Neural progenitor cell (in vitro differentiated cells): ENCODE measurements at regions not wholly inside any gene's neighbourhood (a gene's known extent, or its start where the extent isn't known, plus 50 kb on each side); places are given as distances from the start of the nearest gene placed in this dataset.

Source experiments
- DNase-seq: peaks from one replicate; pipeline ENCODE4 v3.0.0-alpha.2; 2016; ENCODE audit warnings: low spot score
- H2AFZ ChIP-seq: fragments of 200-600 bp; sonication (generic); replicated peaks from 2 replicates; pipeline ENCODE4 v1.6.1; 2016; ENCODE audit warnings: antibody characterized with exemption
- H3F3A ChIP-seq: fragments of 200-600 bp; sonication (generic); 2 replicates; pipeline ENCODE4 v1.6.1; 2016; ENCODE audit warnings: antibody characterized with exemption, low read depth
- H3K27ac ChIP-seq: fragments of 200-600 bp; sonication (generic); 2 replicates; pipeline ENCODE4 v1.5.1; 2016; ENCODE audit warnings: mild to moderate bottlenecking
- H3K27me3 ChIP-seq: fragments of 200-600 bp; sonication (generic); 2 replicates; pipeline ENCODE4 v1.6.1; 2016; ENCODE audit warnings: mild to moderate bottlenecking, moderate library complexity
- H3K36me3 ChIP-seq: fragments of 200-600 bp; sonication (generic); 2 replicates; pipeline ENCODE4 v1.5.1; 2016
- H3K4me1 ChIP-seq: fragments of 200-600 bp; sonication (generic); 2 replicates; pipeline ENCODE4 v1.6.1; 2016; ENCODE audit warnings: mixed run types
- H3K4me2 ChIP-seq: fragments of 200-600 bp; sonication (generic); 2 replicates; pipeline ENCODE4 v1.6.1; 2016
- H3K4me3 ChIP-seq: fragments of 200-600 bp; sonication (generic); 2 replicates; pipeline ENCODE4 v1.5.1; 2016
- H3K79me2 ChIP-seq: fragments of 200-600 bp; sonication (generic); 2 replicates; pipeline ENCODE4 v1.6.1; 2016; ENCODE audit warnings: low read depth
- H3K9ac ChIP-seq: fragments of 200-600 bp; sonication (generic); 2 replicates; pipeline ENCODE4 v1.6.1; 2016
- H3K9me3 ChIP-seq: fragments of 200-600 bp; sonication (generic); 2 replicates; pipeline ENCODE4 v1.5.1; 2016; ENCODE audit warnings: low read depth
- H4K20me1 ChIP-seq: fragments of 200-600 bp; sonication (generic); 2 replicates; pipeline ENCODE4 v1.6.1; 2016; ENCODE audit warnings: low read depth
- H3K27ac Mint-ChIP-seq: 3 replicates; pipeline ENCODE4 v1.8.0; 2021; ENCODE audit warnings: mixed read lengths
- H3K27me3 Mint-ChIP-seq: 2 replicates; pipeline ENCODE4 v1.8.0; 2022; ENCODE audit warnings: low read depth, mild to moderate bottlenecking, inconsistent platforms, moderate library complexity, mixed read lengths; ENCODE audit not compliant: insufficient read depth
- H3K36me3 Mint-ChIP-seq: 3 replicates; pipeline ENCODE4 v1.8.0; 2021; ENCODE audit warnings: mixed read lengths
- H3K4me1 Mint-ChIP-seq: 3 replicates; pipeline ENCODE4 v1.8.0; 2021; ENCODE audit warnings: mixed read lengths
- H3K4me3 Mint-ChIP-seq: 3 replicates; pipeline ENCODE4 v1.8.0; 2021; ENCODE audit warnings: mild to moderate bottlenecking, moderate library complexity, mixed read lengths
- H3K9me3 Mint-ChIP-seq: 3 replicates; pipeline ENCODE4 v1.8.0; 2020; ENCODE audit warnings: mixed read lengths
- EZH2 ChIP-seq: fragments of 200-600 bp; sonication (generic); IDR thresholded peaks from 2 replicates; pipeline ENCODE4 v1.6.1; 2017; ENCODE audit warnings: antibody characterized with exemption, mild to moderate bottlenecking, moderate library complexity
- EZH2phosphoT487 ChIP-seq: fragments of 200-600 bp; sonication (generic); IDR thresholded peaks from 2 replicates; pipeline ENCODE4 v1.6.1; 2017; ENCODE audit warnings: antibody characterized with exemption
- TF ChIP-seq, protein P1 (sequence below): fragments of 200-600 bp; sonication (generic); IDR thresholded peaks from 2 replicates; pipeline ENCODE4 v1.5.1; 2017; ENCODE audit warnings: antibody characterized with exemption, mild to moderate bottlenecking

DNA sequence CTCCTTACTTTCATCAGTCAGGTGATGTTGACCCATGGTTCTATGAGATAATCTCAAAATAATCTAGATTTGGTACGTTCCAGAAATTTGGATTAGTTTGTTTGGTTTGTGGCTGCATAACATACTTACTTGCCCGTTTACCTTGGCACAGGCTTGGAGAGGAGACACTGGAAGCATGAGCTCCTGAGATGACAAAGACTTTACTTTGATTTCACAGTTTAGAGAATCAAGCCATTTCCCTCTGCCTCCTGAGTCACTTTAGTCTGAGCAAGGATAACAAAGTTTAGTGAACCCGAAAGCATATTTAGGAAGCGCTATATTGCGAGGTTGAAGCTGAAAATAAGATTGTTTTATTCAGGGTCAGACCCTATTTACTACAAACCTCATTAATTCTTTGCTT lies 643.4 kb downstream of the QKI start:
- no peaks in the 10 kb centered on the region for H3K27me3 ChIP-seq
- peaks cover 5% of the 10 kb centered on the region for H3K9me3 ChIP-seq
- no peaks in the 10 kb centered on the region for H4K20me1 ChIP-seq
- no peak overlapping the region for H3K4me3 ChIP-seq
- Mint-ChIP-seq H3K27me3 (no peaks in the 10 kb centered on the region), H3K4me3 (no peak overlapping the region), H3K36me3 (no peaks in the 10 kb centered on the region), H3K4me1 (peaks cover 2% of the 10 kb centered on the region), H3K27ac (no peak overlapping the region), H3K9me3 (no peaks in the 10 kb centered on the region)
- no peak overlapping the region for H3K4me2 ChIP-seq
- H3K4me1 ChIP-seq = peaks cover 10% of the 10 kb centered on the region
- no peaks in the 10 kb centered on the region for H3F3A ChIP-seq
- H3K27ac ChIP-seq = no peak overlapping the region
- H3K36me3 ChIP-seq = no peaks in the 10 kb centered on the region
- H3K9ac ChIP-seq = no peak overlapping the region
- H3K79me2 ChIP-seq = no peaks in the 10 kb centered on the region
- TF ChIP-seq EZH2 = no peak
- no peak for TF ChIP-seq EZH2phosphoT487
- TF ChIP-seq, protein P1, sequence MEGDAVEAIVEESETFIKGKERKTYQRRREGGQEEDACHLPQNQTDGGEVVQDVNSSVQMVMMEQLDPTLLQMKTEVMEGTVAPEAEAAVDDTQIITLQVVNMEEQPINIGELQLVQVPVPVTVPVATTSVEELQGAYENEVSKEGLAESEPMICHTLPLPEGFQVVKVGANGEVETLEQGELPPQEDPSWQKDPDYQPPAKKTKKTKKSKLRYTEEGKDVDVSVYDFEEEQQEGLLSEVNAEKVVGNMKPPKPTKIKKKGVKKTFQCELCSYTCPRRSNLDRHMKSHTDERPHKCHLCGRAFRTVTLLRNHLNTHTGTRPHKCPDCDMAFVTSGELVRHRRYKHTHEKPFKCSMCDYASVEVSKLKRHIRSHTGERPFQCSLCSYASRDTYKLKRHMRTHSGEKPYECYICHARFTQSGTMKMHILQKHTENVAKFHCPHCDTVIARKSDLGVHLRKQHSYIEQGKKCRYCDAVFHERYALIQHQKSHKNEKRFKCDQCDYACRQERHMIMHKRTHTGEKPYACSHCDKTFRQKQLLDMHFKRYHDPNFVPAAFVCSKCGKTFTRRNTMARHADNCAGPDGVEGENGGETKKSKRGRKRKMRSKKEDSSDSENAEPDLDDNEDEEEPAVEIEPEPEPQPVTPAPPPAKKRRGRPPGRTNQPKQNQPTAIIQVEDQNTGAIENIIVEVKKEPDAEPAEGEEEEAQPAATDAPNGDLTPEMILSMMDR = no peak
- H2AFZ ChIP-seq = no peak overlapping the region
- DNase-seq = no peak

DNA sequence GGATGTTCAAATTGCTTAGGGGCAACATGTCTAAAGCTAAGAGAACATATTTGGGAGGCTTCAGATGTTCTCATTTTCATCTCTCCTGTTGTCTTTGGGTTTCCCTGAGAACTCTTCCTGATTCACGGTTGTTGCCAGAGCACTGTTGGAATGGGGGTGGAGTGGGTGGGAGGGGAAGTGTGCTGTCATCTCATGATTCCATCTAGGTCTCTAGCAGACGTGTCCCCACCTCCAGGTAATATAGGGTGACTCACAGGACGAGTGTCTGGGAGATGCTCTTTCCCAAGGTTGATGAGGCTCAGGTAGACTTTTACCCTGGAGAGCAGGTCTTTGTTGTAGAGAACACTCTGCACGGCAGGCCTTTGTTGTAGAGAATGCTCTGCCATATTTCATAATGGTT lies 636.9 kb downstream of the QKI start:
- peak overlapping the region; percentile 13 for H3K27ac Mint-ChIP-seq
- H3K4me3 ChIP-seq = no peak overlapping the region
- no peak overlapping the region for H2AFZ ChIP-seq
- H3K9me3 Mint-ChIP-seq = peaks cover 6% of the 10 kb centered on the region
- no peak overlapping the region for H3K4me2 ChIP-seq
- H3K36me3 ChIP-seq = no peaks in the 10 kb centered on the region
- no peak overlapping the region for H3K4me3 Mint-ChIP-seq
- H3F3A ChIP-seq = no peaks in the 10 kb centered on the region
- no peaks in the 10 kb centered on the region for H3K4me1 Mint-ChIP-seq
- H3K27ac ChIP-seq = no peak overlapping the region
- no peak for DNase-seq
- H3K9me3 ChIP-seq = peaks cover 5% of the 10 kb centered on the region
- peaks cover 2% of the 10 kb centered on the region for H3K27me3 Mint-ChIP-seq
- no peaks in the 10 kb centered on the region for H3K4me1 ChIP-seq
- TF ChIP-seq EZH2 = no peak
- TF ChIP-seq EZH2phosphoT487 = no peak
- TF ChIP-seq, protein P1 = no peak
- peaks cover 5% of the 10 kb centered on the region for H3K36me3 Mint-ChIP-seq
- no peaks in the 10 kb centered on the region for H3K27me3 ChIP-seq
- no peaks in the 10 kb centered on the region for H4K20me1 ChIP-seq
- H3K79me2 ChIP-seq = no peaks in the 10 kb centered on the region
- H3K9ac ChIP-seq = no peak overlapping the region

DNA sequence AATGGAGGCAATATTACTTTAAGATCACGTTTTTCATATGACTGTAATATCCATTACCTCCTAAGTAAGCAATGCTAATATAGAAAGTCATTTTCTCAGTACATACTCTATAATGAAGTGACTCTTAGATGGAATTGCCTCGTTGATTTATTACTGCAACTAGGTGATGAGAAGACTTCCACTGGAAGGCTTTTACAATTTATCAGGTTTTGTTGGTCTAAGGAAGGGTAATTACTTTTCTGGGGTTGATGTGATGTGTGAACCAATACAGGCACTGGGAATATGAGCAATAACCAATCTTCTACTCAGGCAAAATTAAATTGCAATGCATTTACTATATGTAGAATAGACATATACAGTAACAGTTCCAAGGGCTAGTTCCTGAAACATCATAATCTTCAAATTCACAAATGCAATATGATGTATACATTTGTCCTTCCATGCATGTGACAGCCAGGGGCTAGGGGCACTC lies 635.0 kb downstream of the QKI start:
- Histone ChIP-seq H3K4me1 (no peaks in the 10 kb centered on the region), H3K27me3 (no peaks in the 10 kb centered on the region), H3K36me3 (no peaks in the 10 kb centered on the region), H3K4me2 (no peak overlapping the region), H4K20me1 (no peaks in the 10 kb centered on the region), H3K79me2 (no peaks in the 10 kb centered on the region), H3K4me3 (no peak overlapping the region), H3K27ac (no peak overlapping the region), H3F3A (no peaks in the 10 kb centered on the region), H3K9me3 (peaks cover under 1% of the 10 kb centered on the region), H2AFZ (no peak overlapping the region), H3K9ac (no peak overlapping the region)
- H3K27ac Mint-ChIP-seq = no peak overlapping the region
- H3K36me3 Mint-ChIP-seq = peaks cover 5% of the 10 kb centered on the region
- H3K4me3 Mint-ChIP-seq = no peak overlapping the region
- H3K9me3 Mint-ChIP-seq = peaks cover 6% of the 10 kb centered on the region
- no peak for DNase-seq
- TF ChIP-seq EZH2phosphoT487 (no peak), EZH2 (no peak)
- peaks cover 2% of the 10 kb centered on the region for H3K27me3 Mint-ChIP-seq
- no peaks in the 10 kb centered on the region for H3K4me1 Mint-ChIP-seq

DNA sequence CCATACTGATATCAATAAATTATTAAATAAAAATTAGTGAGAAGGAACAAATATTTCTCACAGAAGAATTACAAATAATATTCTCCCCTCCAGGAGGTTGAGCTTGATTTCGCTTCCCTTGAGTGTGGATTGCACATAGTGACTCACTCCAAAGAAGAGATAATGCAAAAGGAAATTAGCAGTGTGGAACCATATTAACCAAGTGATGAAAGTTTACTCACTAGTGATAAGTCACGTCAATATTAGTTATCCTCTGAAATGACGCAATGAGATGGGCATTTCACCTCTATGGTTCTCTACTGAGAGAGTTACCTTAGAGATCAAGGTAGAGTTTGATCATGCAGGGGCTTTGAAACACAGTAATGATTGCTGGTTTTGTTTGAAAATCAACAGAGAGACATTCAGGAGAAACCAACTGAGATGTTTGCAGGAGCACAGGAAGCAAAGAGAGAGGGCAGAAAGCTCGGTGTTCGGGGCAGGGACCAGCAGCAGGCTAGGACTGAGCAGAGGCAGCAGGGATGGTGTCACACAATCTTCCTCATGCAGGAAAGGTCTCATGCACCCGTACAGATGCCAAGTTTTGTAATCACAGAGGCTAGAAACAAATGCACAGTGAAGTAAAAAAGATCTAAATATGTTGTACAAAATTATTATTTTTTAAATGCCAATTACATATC lies 634.5 kb downstream of the QKI start:
- TF ChIP-seq, protein P1 = no peak
- no peak for TF ChIP-seq EZH2phosphoT487
- no peak for TF ChIP-seq EZH2
- Mint-ChIP-seq H3K9me3 (peaks cover 6% of the 10 kb centered on the region), H3K4me1 (no peaks in the 10 kb centered on the region), H3K4me3 (no peak overlapping the region), H3K36me3 (peaks cover 5% of the 10 kb centered on the region), H3K27me3 (peaks cover 2% of the 10 kb centered on the region), H3K27ac (no peak overlapping the region)
- peaks cover 5% of the 10 kb centered on the region for H3K9me3 ChIP-seq
- H3F3A ChIP-seq = no peaks in the 10 kb centered on the region
- no peak overlapping the region for H3K9ac ChIP-seq
- H3K4me1 ChIP-seq = no peaks in the 10 kb centered on the region
- H3K36me3 ChIP-seq = no peaks in the 10 kb centered on the region
- H3K4me2 ChIP-seq = no peak overlapping the region
- H3K27ac ChIP-seq = no peak overlapping the region
- DNase-seq = no peak
- no peaks in the 10 kb centered on the region for H4K20me1 ChIP-seq
- H3K79me2 ChIP-seq = no peaks in the 10 kb centered on the region
- H2AFZ ChIP-seq = no peak overlapping the region
- H3K4me3 ChIP-seq = no peak overlapping the region
- no peaks in the 10 kb centered on the region for H3K27me3 ChIP-seq
